ENCODE measurements at regions not wholly inside any gene's neighbourhood (a gene's known extent, or its start where the extent isn't known, plus 50 kb on each side); places are given as distances from the start of the nearest gene placed in this dataset.

GRCh38 chr11:27287205-27287604 is 75.8 kb downstream of the CCDC34 start:
- no peak for TF ChIP-seq CTCF (IDR thresholded peaks at IDR 0.05; ENCODE audit: insufficient read depth, missing control alignments)
- no peak for FAIRE-seq

GRCh38 chr11:27285761-27286160 is 77.3 kb downstream of the CCDC34 start:
- DNase-seq (ENCODE audit: insufficient read length, low spot score) = no peak
- no peak for FAIRE-seq
- TF ChIP-seq CTCF (IDR thresholded peaks at IDR 0.05; ENCODE audit: insufficient read depth, missing control alignments) = no peak

More at GRCh38 chr11:27287205-27287604, 75.8 kb downstream of the CCDC34 start:
- DNase-seq (ENCODE audit: insufficient read length, low spot score) = no peak

GRCh38 chr11:27282806-27283205 is 80.2 kb downstream of the CCDC34 start:
- FAIRE-seq = no peak

GRCh38 chr11:27281740-27282590 is 81.0 kb downstream of the CCDC34 start:
- TF ChIP-seq CTCF (IDR thresholded peaks at IDR 0.05; ENCODE audit: insufficient read depth, missing control alignments) = no peak
- no peak for FAIRE-seq
- DNase-seq (ENCODE audit: insufficient read length, low spot score) = no peak

More at GRCh38 chr11:27282806-27283205, 80.2 kb downstream of the CCDC34 start:
- no peak for DNase-seq (ENCODE audit: insufficient read length, low spot score)
- TF ChIP-seq CTCF (IDR thresholded peaks at IDR 0.05; ENCODE audit: insufficient read depth, missing control alignments) = no peak

- TF ChIP-seq CTCF (IDR thresholded peaks at IDR 0.05; ENCODE audit: insufficient read depth, missing control alignments) = no peak
- FAIRE-seq (no peak), DNase-seq (ENCODE audit: insufficient read length, low spot score) (no peak)
These were observed 81.7 kb downstream of the CCDC34 start for GRCh38 chr11:27281276-27281675.

GRCh38 chr11:27280140-27280539 is 82.9 kb downstream of the CCDC34 start:
- FAIRE-seq (no peak), DNase-seq (ENCODE audit: insufficient read length, low spot score) (no peak)
- no peak for TF ChIP-seq CTCF (IDR thresholded peaks at IDR 0.05; ENCODE audit: insufficient read depth, missing control alignments)

GRCh38 chr11:27279460-27279859 is 83.6 kb downstream of the CCDC34 start:
- FAIRE-seq = no peak

More at GRCh38 chr11:27279460-27279859, 83.6 kb downstream of the CCDC34 start:
- no peak for TF ChIP-seq CTCF (IDR thresholded peaks at IDR 0.05; ENCODE audit: insufficient read depth, missing control alignments)
- no peak for DNase-seq (ENCODE audit: insufficient read length, low spot score)

Measured in D721Med (cell line).